Neural crest cell (in vitro differentiated cells): ENCODE measurements at regions not wholly inside any gene's neighbourhood (a gene's known extent, or its start where the extent isn't known, plus 50 kb on each side); places are given as distances from the start of the nearest gene placed in this dataset.

Experiments used
- DNase-seq: peaks from one replicate; pipeline ENCODE4 v3.0.0; 2021; ENCODE audit warnings: low read depth, mixed read lengths, low spot score
- H3K27ac Mint-ChIP-seq: one replicate; pipeline ENCODE4 v1.8.0; 2021; ENCODE audit warnings: mild to moderate bottlenecking, mixed read lengths; ENCODE audit not compliant: unreplicated experiment
- H3K27me3 Mint-ChIP-seq: 2 replicates; pipeline ENCODE4 v1.8.0; 2021; ENCODE audit warnings: low read depth, mild to moderate bottlenecking, mixed read lengths
- H3K36me3 Mint-ChIP-seq: 2 replicates; pipeline ENCODE4 v1.8.0; 2021; ENCODE audit warnings: low read depth, mild to moderate bottlenecking, mixed read lengths
- H3K4me1 Mint-ChIP-seq: 2 replicates; pipeline ENCODE4 v1.8.0; 2021; ENCODE audit warnings: mixed read lengths
- H3K4me3 Mint-ChIP-seq: one replicate; pipeline ENCODE4 v1.8.0; 2021; ENCODE audit warnings: mild to moderate bottlenecking, mixed read lengths
- H3K9me3 Mint-ChIP-seq: 2 replicates; pipeline ENCODE4 v1.8.0; 2021; ENCODE audit warnings: mixed read lengths
- CTCF ChIP-seq: fragments of 200-600 bp; sonication (generic); conservative IDR thresholded peaks from 2 replicates; pipeline ENCODE4 v1.5.0; 2021; ENCODE audit warnings: antibody characterized with exemption, mild to moderate bottlenecking

- H3K27ac Mint-ChIP-seq: no peak overlapping the region
- DNase-seq: no peak
- peaks cover 81% of the 10 kb centered on the region for H3K27me3 Mint-ChIP-seq
- H3K36me3 Mint-ChIP-seq: no peaks in the 10 kb centered on the region
- H3K4me1 Mint-ChIP-seq: peaks cover 78% of the 10 kb centered on the region
- H3K4me3 Mint-ChIP-seq: peak overlapping the region; percentile 44
- H3K9me3 Mint-ChIP-seq: no peaks in the 10 kb centered on the region
- no peak for TF ChIP-seq CTCF
Measured at GRCh38 chr1:63129855-63130254, 192.5 kb upstream of the FOXD3 start.

- H3K4me3 Mint-ChIP-seq: peak overlapping the region; percentile 33
- H3K4me1 Mint-ChIP-seq: peaks cover 67% of the 10 kb centered on the region
- H3K9me3 Mint-ChIP-seq: no peaks in the 10 kb centered on the region
- no peak for DNase-seq
- no peaks in the 10 kb centered on the region for H3K36me3 Mint-ChIP-seq
- H3K27me3 Mint-ChIP-seq: peaks cover 87% of the 10 kb centered on the region
- H3K27ac Mint-ChIP-seq: peak overlapping the region; percentile 4
- no peak for TF ChIP-seq CTCF
Measured at GRCh38 chr1:63134501-63135173, 187.7 kb upstream of the FOXD3 start.

GRCh38 chr1:63135174-63135512 lies 187.2 kb upstream of the FOXD3 start:
- H3K4me1 Mint-ChIP-seq: peaks cover 67% of the 10 kb centered on the region
- H3K4me3 Mint-ChIP-seq: peak overlapping the region; percentile 33
- peak overlapping the region; percentile 45 for H3K27ac Mint-ChIP-seq
- H3K36me3 Mint-ChIP-seq: no peaks in the 10 kb centered on the region
- no peak for TF ChIP-seq CTCF
- no peak for DNase-seq
- no peaks in the 10 kb centered on the region for H3K9me3 Mint-ChIP-seq
- peaks cover 89% of the 10 kb centered on the region for H3K27me3 Mint-ChIP-seq

- peaks cover 67% of the 10 kb centered on the region for H3K4me1 Mint-ChIP-seq
- no peaks in the 10 kb centered on the region for H3K9me3 Mint-ChIP-seq
- peak overlapping the region; percentile 33 for H3K4me3 Mint-ChIP-seq
- no peak for TF ChIP-seq CTCF
- DNase-seq: no peak
- H3K27ac Mint-ChIP-seq: peak overlapping the region; percentile 45
- H3K27me3 Mint-ChIP-seq: peaks cover 88% of the 10 kb centered on the region
- H3K36me3 Mint-ChIP-seq: no peaks in the 10 kb centered on the region
Measured at GRCh38 chr1:63135801-63136200, 186.6 kb upstream of the FOXD3 start.

GRCh38 chr1:63142001-63142400 lies 180.4 kb upstream of the FOXD3 start:
- TF ChIP-seq CTCF: no peak
- Mint-ChIP-seq H3K36me3 (no peaks in the 10 kb centered on the region), H3K9me3 (no peaks in the 10 kb centered on the region), H3K4me3 (peak overlapping the region; percentile 49), H3K27ac (peak overlapping the region; percentile 95), H3K4me1 (peaks cover 46% of the 10 kb centered on the region), H3K27me3 (peaks cover 75% of the 10 kb centered on the region)
- DNase-seq: no peak
